ENCODE measurements at regions not wholly inside any gene's neighbourhood (a gene's known extent, or its start where the extent isn't known, plus 50 kb on each side); places are given as distances from the start of the nearest gene placed in this dataset.
A peak's percentile ranks its signal among the peaks of the same experiment; 100 is the strongest.

DNA sequence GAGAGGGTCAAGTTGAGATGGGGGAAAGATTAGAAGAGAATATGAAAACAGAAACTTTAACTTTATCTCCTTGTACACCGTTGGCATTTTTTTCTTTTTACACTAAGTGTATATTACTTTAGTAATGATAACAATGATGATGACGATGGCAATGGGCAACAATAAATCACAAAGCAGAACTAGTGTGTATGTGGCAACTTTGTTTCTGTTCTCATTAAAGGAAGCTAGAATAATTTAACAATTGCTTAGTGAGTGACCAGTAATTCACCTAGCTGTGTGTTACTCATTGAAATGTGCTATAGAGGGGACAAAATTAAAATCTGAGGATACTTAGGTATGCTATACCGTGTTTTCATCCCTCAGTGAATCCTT is 318.5 kb upstream of the TBL1XR1 start:
- Histone ChIP-seq H3K9me3 (no peaks in the 10 kb centered on the region), H3K4me3 (ENCODE audit: low read depth, low read length) (no peak overlapping the region), H3K27me3 (no peaks in the 10 kb centered on the region), H3K4me1 (peaks cover 4% of the 10 kb centered on the region), H3K36me3 (no peaks in the 10 kb centered on the region)
- no peak for DNase-seq
- no peak for TF ChIP-seq CTCF (IDR thresholded peaks at IDR 0.05; ENCODE audit: low read depth, low read length)

GRCh38 chr3:177516158-177517011 is 319.1 kb upstream of the TBL1XR1 start:
- Histone ChIP-seq H3K36me3 (no peaks in the 10 kb centered on the region), H3K4me3 (ENCODE audit: low read depth, low read length) (no peak overlapping the region), H3K9me3 (no peaks in the 10 kb centered on the region), H3K4me1 (peaks cover 4% of the 10 kb centered on the region), H3K27me3 (no peaks in the 10 kb centered on the region)
- no peak for DNase-seq
- TF ChIP-seq CTCF (IDR thresholded peaks at IDR 0.05; ENCODE audit: low read depth, low read length) = no peak

- no peak for DNase-seq
- H3K9me3 ChIP-seq = no peaks in the 10 kb centered on the region
- peaks cover 11% of the 10 kb centered on the region for H3K4me1 ChIP-seq
- H3K36me3 ChIP-seq = no peaks in the 10 kb centered on the region
- H3K4me3 ChIP-seq (ENCODE audit: low read depth, low read length) = no peak overlapping the region
- no peaks in the 10 kb centered on the region for H3K27me3 ChIP-seq
- no peak for TF ChIP-seq CTCF (IDR thresholded peaks at IDR 0.05; ENCODE audit: low read depth, low read length)
Observed at GRCh38 chr3:177517906-177518305, 320.6 kb upstream of the TBL1XR1 start.

DNA sequence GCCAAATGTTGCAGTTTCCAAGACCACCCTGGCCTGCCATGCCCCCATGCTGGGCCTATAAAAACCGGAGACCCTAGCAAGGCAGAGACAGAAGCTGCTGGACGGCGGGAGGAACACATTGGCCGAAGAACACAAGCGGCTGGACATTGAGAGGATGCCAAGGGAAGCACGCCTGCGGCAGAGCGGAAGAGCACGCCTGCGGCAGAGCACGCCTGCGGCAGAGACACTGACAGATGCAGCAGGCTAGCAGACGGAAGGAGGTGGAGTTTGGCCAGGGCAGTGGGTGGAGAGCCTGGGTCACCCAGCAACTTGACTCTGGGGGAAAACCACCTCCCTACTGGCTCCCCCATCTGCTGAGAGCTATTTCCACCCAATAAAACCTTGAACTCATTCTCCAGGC is 322.3 kb upstream of the TBL1XR1 start:
- peak; percentile 56 for DNase-seq
- Histone ChIP-seq H3K36me3 (no peaks in the 10 kb centered on the region), H3K4me1 (peaks cover 15% of the 10 kb centered on the region), H3K9me3 (no peaks in the 10 kb centered on the region), H3K27me3 (no peaks in the 10 kb centered on the region), H3K4me3 (ENCODE audit: low read depth, low read length) (no peak overlapping the region)
- no peak for TF ChIP-seq CTCF (IDR thresholded peaks at IDR 0.05; ENCODE audit: low read depth, low read length)

- 0 out of 2 replicates have a peak, but pooled peaks have one; percentile 3 for TF ChIP-seq CTCF (IDR thresholded peaks at IDR 0.05; ENCODE audit: low read depth, low read length)
Observed at GRCh38 chr3:177521305-177521704, 324.0 kb upstream of the TBL1XR1 start.

DNA sequence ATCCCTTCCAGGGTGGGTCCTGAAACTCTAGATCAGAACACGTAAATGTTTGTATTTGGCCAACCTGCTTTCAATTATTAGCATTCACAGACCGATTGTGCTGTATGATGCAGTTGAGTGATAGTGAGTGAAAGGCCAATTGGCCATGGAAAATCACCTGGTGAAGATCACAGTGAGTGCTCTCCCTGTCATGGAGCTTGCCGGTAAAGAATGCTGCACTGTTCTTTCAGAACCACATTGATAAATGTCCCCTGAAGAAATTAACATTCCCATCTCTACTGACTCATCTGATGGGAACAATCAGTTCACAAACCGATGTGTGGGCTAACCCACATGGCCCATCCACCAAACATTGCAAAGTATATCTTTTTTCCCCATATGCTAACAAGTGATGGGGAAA is 324.8 kb upstream of the TBL1XR1 start:
- no peak for TF ChIP-seq CTCF (IDR thresholded peaks at IDR 0.05; ENCODE audit: low read depth, low read length)
- Histone ChIP-seq H3K27me3 (no peaks in the 10 kb centered on the region), H3K4me3 (ENCODE audit: low read depth, low read length) (no peak overlapping the region), H3K36me3 (no peaks in the 10 kb centered on the region), H3K9me3 (no peaks in the 10 kb centered on the region), H3K4me1 (peaks cover 15% of the 10 kb centered on the region; the same call in 1 of the 2 replicates)
- DNase-seq = no peak

More at GRCh38 chr3:177521305-177521704, 324.0 kb upstream of the TBL1XR1 start:
- peaks cover 15% of the 10 kb centered on the region for H3K4me1 ChIP-seq
- H3K27me3 ChIP-seq = no peaks in the 10 kb centered on the region
- H3K36me3 ChIP-seq = no peaks in the 10 kb centered on the region
- no peak overlapping the region for H3K4me3 ChIP-seq (ENCODE audit: low read depth, low read length)
- no peaks in the 10 kb centered on the region for H3K9me3 ChIP-seq
- no peak for DNase-seq

All from BE2C (cell line).